Limb (tissue), 2 donors: ENCODE measurements at regions not wholly inside any gene's neighbourhood (a gene's known extent, or its start where the extent isn't known, plus 50 kb on each side); places are given as distances from the start of the nearest gene placed in this dataset.
A peak's percentile ranks its signal among the peaks of the same experiment; 100 is the strongest.
"Not testable (repeated sequence)": the region's sequence is repeated elsewhere in the genome, so short reads cannot be mapped to it uniquely, and the experiment has no call there.

Experiments used
- DNase-seq, 2 donors: peaks; one replicate each; pipeline ENCODE4 v3.0.0-alpha.2; 2016; ENCODE audit errors: extremely low spot score in 2 of 2

GRCh38 chr6:28836703-28837102 is 87.1 kb downstream of the TRIM27 start:
- not testable (repeated sequence) for DNase-seq

- peak; percentile 75 to 86 for DNase-seq
Measured at GRCh38 chr6:28838289-28838633, 85.5 kb downstream of the TRIM27 start.

- peak; percentile 67 to 89 for DNase-seq
Measured at GRCh38 chr6:28838634-28839442, 84.9 kb downstream of the TRIM27 start.

- no peak for DNase-seq
Measured at GRCh38 chr6:28839443-28840120, 84.2 kb downstream of the TRIM27 start.

- no peak for DNase-seq
Measured at GRCh38 chr6:28841290-28841689, 82.5 kb downstream of the TRIM27 start.

- not testable (repeated sequence) for DNase-seq
Measured at GRCh38 chr6:28848756-28849155, 75.0 kb downstream of the TRIM27 start.
